ENCODE measurements at regions not wholly inside any gene's neighbourhood (a gene's known extent, or its start where the extent isn't known, plus 50 kb on each side); places are given as distances from the start of the nearest gene placed in this dataset.

DNA sequence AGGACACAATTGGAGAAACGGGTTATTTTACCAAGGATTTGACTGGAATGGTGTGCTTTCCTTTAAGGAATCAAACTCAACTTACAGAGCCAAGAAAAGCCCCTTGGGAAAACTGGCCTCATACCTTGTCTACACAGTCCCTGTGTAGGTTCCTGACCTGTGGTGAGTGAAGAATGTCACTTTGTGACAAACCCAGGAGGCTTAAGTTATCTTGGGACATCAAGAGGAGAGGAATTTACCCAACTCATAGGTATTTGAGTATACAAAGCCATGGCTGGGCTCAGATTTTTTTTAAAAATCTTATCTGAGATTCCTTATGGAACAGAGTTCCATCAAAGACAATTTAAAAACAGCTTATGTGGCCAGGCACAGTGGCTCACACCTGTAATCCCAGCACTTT is 112.1 kb downstream of the EIF4E start:
- TF ChIP-seq EGR1 (IDR thresholded peaks at IDR 0.05; ENCODE audit: low read depth), result no peak
- TF ChIP-seq ZNF274 (IDR thresholded peaks at IDR 0.05; ENCODE audit: low read depth, low read length), result no peak

Data from HCT116 (cell line).